NT2/D1 (cell line): ENCODE measurements at regions not wholly inside any gene's neighbourhood (a gene's known extent, or its start where the extent isn't known, plus 50 kb on each side); places are given as distances from the start of the nearest gene placed in this dataset.

ENCODE experiments used
- SUZ12 ChIP-seq: IDR thresholded peaks from 2 replicates; pipeline ENCODE4 v1.6.1; 2011; ENCODE audit not compliant: insufficient read length, insufficient read depth; ENCODE audit errors: extremely low read depth
- YY1 ChIP-seq: IDR thresholded peaks from 2 replicates; pipeline ENCODE4 v1.6.1; 2011; ENCODE audit not compliant: insufficient read length, insufficient read depth

- TF ChIP-seq SUZ12 = no peak
- no peak for TF ChIP-seq YY1
Measured at GRCh38 chr3:177795859-177796258, 598.6 kb upstream of the TBL1XR1 start.
